Endodermal cell (in vitro differentiated cells): ENCODE measurements at regions not wholly inside any gene's neighbourhood (a gene's known extent, or its start where the extent isn't known, plus 50 kb on each side); places are given as distances from the start of the nearest gene placed in this dataset.
A peak's percentile ranks its signal among the peaks of the same experiment; 100 is the strongest.

Experiments used
- DNase-seq: peaks from one replicate; pipeline ENCODE4 v3.0.0-alpha.2; 2017
- H3K27ac ChIP-seq: 2 replicates; pipeline ENCODE4 v1.5.1; 2013; ENCODE audit warnings: mild to moderate bottlenecking, low read depth, low read length, moderate library complexity
- H3K27me3 ChIP-seq: 2 replicates; pipeline ENCODE4 v1.6.1; 2013; ENCODE audit warnings: mild to moderate bottlenecking, low read length, moderate library complexity; ENCODE audit not compliant: insufficient read depth, control insufficient read depth, poor library complexity, severe bottlenecking
- H3K36me3 ChIP-seq: 2 replicates; pipeline ENCODE4 v1.7.0; 2013; ENCODE audit warnings: mild to moderate bottlenecking, low read length, moderate library complexity; ENCODE audit not compliant: control insufficient read depth, insufficient read depth
- H3K4me1 ChIP-seq: one replicate; pipeline ENCODE4 v1.7.0; 2013; ENCODE audit warnings: low read length; ENCODE audit not compliant: control insufficient read depth, insufficient read depth
- H3K4me3 ChIP-seq: 2 replicates; pipeline ENCODE4 v1.5.1; 2013; ENCODE audit warnings: mild to moderate bottlenecking, low read length, moderate library complexity
- H3K9ac ChIP-seq: 2 replicates; pipeline ENCODE4 v1.6.1; 2013; ENCODE audit warnings: mild to moderate bottlenecking, low read length, moderate library complexity; ENCODE audit not compliant: poor library complexity, severe bottlenecking; ENCODE audit errors: extremely low read depth
- H3K9me3 ChIP-seq: 2 replicates; pipeline ENCODE4 v1.6.1; 2013; ENCODE audit warnings: mild to moderate bottlenecking, low read length, moderate library complexity; ENCODE audit not compliant: control insufficient read depth
- H3K27ac Mint-ChIP-seq: 2 replicates; pipeline ENCODE4 v1.8.0; 2020; ENCODE audit warnings: mixed read lengths
- H3K27me3 Mint-ChIP-seq: 2 replicates; pipeline ENCODE4 v1.8.0; 2021; ENCODE audit warnings: mild to moderate bottlenecking, mixed read lengths; ENCODE audit not compliant: insufficient read depth
- H3K36me3 Mint-ChIP-seq: 2 replicates; pipeline ENCODE4 v1.8.0; 2020; ENCODE audit warnings: low read depth, mixed read lengths
- H3K4me1 Mint-ChIP-seq: 2 replicates; pipeline ENCODE4 v1.8.0; 2020; ENCODE audit warnings: mixed read lengths
- H3K4me3 Mint-ChIP-seq: 2 replicates; pipeline ENCODE4 v1.8.0; 2020; ENCODE audit warnings: mild to moderate bottlenecking, moderate library complexity, mixed read lengths
- H3K9me3 Mint-ChIP-seq: 2 replicates; pipeline ENCODE4 v1.8.0; 2020; ENCODE audit warnings: mild to moderate bottlenecking, mixed read lengths
- WGBS, 2 experiments: methylation state at CpG; one replicate each; pipeline versions ENCODE4 v1.1.5 to v1.1.7; 2013; ENCODE audit warnings: missing lambda C conversion rate in 2 of 2, mixed read lengths in 1 of 2; ENCODE audit not compliant: insufficient coverage in 1 of 2, insufficient read length in 1 of 2; 5-methylcytosine and 5-hydroxymethylcytosine counted together
- TF ChIP-seq, protein P1 (sequence below): fragments of 200-600 bp; sonication (generic); conservative IDR thresholded peaks from 2 replicates; pipeline ENCODE4 v1.5.0; 2021; ENCODE audit warnings: antibody characterized with exemption, mild to moderate bottlenecking

- no peaks in the 10 kb centered on the region for H3K36me3 Mint-ChIP-seq
Observed at GRCh38 chr9:108787690-108788048, 68.1 kb downstream of the ACTL7B start.

DNA sequence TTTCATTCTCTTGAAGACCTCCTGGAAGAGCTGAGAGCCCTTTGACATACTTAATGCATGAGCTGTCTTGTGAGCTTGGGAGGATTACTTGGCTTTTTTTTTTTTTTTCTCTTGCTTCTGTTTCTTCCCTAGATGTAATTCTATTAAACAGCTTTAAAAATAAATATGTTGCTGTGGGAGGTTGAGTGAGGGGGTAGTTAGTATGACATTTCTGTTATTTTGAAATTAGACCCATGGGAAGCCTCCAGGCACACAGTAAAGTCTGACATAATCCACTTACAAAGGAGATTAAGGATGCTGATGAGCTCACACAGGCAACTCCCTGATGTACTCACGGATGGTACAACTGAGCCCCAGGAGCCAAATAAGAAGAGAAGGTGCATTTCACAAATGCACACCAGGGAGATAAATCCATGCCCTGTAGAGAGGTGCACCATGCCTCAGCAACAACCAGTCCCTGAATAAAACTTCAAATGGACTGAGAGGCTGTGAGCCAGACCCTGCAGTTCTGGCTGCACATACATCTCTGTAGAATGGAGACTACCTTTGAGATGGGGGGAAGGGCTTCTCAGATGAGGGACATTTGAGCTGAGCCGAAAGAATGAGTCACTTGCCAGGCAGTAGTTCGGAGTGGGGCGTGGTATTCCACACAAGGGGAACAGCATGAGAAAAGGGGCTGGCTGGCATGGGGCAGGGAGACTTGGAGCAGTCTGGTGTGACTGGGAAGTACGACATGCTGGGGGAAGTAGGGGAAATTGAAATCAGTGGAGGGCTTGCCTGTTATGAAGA is 68.7 kb downstream of the ACTL7B start:
- Mint-ChIP-seq H3K27me3 (peaks cover 1% of the 10 kb centered on the region), H3K27ac (peak overlapping the region; percentile 19), H3K4me3 (no peak overlapping the region), H3K9me3 (peaks cover 11% of the 10 kb centered on the region), H3K4me1 (peaks cover 11% of the 10 kb centered on the region), H3K36me3 (no peaks in the 10 kb centered on the region)
- Histone ChIP-seq H3K4me1 (no peaks in the 10 kb centered on the region), H3K36me3 (no peaks in the 10 kb centered on the region), H3K4me3 (no peak overlapping the region), H3K27me3 (no peaks in the 10 kb centered on the region), H3K9ac (no peak overlapping the region), H3K27ac (peak overlapping the region; percentile 30), H3K9me3 (peaks cover 6% of the 10 kb centered on the region)
- no peak for DNase-seq
- 58 to 63% methylated on average over 4 to 5 of the region's 5 CpGs for WGBS, 2 experiments
- TF ChIP-seq, protein P1, sequence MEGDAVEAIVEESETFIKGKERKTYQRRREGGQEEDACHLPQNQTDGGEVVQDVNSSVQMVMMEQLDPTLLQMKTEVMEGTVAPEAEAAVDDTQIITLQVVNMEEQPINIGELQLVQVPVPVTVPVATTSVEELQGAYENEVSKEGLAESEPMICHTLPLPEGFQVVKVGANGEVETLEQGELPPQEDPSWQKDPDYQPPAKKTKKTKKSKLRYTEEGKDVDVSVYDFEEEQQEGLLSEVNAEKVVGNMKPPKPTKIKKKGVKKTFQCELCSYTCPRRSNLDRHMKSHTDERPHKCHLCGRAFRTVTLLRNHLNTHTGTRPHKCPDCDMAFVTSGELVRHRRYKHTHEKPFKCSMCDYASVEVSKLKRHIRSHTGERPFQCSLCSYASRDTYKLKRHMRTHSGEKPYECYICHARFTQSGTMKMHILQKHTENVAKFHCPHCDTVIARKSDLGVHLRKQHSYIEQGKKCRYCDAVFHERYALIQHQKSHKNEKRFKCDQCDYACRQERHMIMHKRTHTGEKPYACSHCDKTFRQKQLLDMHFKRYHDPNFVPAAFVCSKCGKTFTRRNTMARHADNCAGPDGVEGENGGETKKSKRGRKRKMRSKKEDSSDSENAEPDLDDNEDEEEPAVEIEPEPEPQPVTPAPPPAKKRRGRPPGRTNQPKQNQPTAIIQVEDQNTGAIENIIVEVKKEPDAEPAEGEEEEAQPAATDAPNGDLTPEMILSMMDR, result no peak

More at GRCh38 chr9:108787690-108788048, 68.1 kb downstream of the ACTL7B start:
- Mint-ChIP-seq H3K27me3 (peaks cover 1% of the 10 kb centered on the region), H3K27ac (no peak overlapping the region), H3K9me3 (peaks cover 16% of the 10 kb centered on the region), H3K4me1 (peaks cover 11% of the 10 kb centered on the region), H3K4me3 (no peak overlapping the region)
- 85 to 90% methylated on average over 7 of the region's 7 CpGs for WGBS, 2 experiments
- H3K4me1 ChIP-seq, result no peaks in the 10 kb centered on the region
- H3K9me3 ChIP-seq, result peaks cover 10% of the 10 kb centered on the region
- H3K27ac ChIP-seq, result no peak overlapping the region
- H3K36me3 ChIP-seq, result no peaks in the 10 kb centered on the region
- TF ChIP-seq, protein P1, result no peak
- no peak overlapping the region for H3K4me3 ChIP-seq
- no peaks in the 10 kb centered on the region for H3K27me3 ChIP-seq
- H3K9ac ChIP-seq, result no peak overlapping the region
- no peak for DNase-seq

DNA sequence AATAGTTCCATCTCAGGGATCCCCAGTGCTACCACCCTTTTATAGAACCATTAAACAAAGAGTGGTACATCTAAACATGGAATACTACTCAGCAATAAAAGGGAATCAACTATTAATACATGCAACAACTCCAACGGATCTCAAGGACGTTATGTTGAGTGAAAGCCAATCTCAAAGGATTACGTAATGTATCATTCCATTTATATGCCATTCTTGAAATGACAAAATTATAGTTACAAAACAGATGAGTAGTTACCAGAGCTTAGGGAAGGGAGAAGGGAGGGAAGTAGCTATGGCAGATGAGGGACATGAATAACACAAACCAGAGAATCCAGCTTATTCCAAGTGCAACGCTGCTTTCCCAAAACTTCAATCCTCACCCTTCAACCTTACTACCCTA is 69.5 kb downstream of the ACTL7B start:
- 94 to 100% methylated on average over 1 to 4 of the region's 4 CpGs for WGBS, 2 experiments
- Mint-ChIP-seq H3K4me3 (no peak overlapping the region), H3K27me3 (peaks cover 1% of the 10 kb centered on the region), H3K36me3 (no peaks in the 10 kb centered on the region), H3K9me3 (peaks cover 5% of the 10 kb centered on the region), H3K4me1 (peaks cover 13% of the 10 kb centered on the region), H3K27ac (no peak overlapping the region)
- H3K4me3 ChIP-seq, result no peak overlapping the region
- peaks cover 6% of the 10 kb centered on the region for H3K9me3 ChIP-seq
- H3K27me3 ChIP-seq, result no peaks in the 10 kb centered on the region
- no peaks in the 10 kb centered on the region for H3K36me3 ChIP-seq
- TF ChIP-seq, protein P1, result no peak
- H3K27ac ChIP-seq, result no peak overlapping the region
- H3K9ac ChIP-seq, result no peak overlapping the region
- DNase-seq, result no peak
- H3K4me1 ChIP-seq, result no peaks in the 10 kb centered on the region
